Stimulated activated CD8-positive, alpha-beta memory T cell treated with anti-CD3 and anti-CD28 coated beads, Interleukin-12 subunit alpha, Interleukin-12 subunit beta, amount 100 ng/mL, for 1 hour (primary cell): ENCODE measurements at regions not wholly inside any gene's neighbourhood (a gene's known extent, or its start where the extent isn't known, plus 50 kb on each side); places are given as distances from the start of the nearest gene placed in this dataset.
"Not testable (repeated sequence)": the region's sequence is repeated elsewhere in the genome, so short reads cannot be mapped to it uniquely, and the experiment has no call there.

Experiments
- DNase-seq: peaks from one replicate; pipeline ENCODE4 v3.0.0-alpha.2; 2020; ENCODE audit warnings: low read depth

GRCh38 chrX:39675619-39676018, 422.1 kb downstream of the BCOR start:
- DNase-seq, result no peak

- no peak for DNase-seq
Observed at GRCh38 chrX:39676434-39676833, 421.3 kb downstream of the BCOR start.

GRCh38 chrX:39677585-39677977, 420.2 kb downstream of the BCOR start:
- DNase-seq, result no peak

GRCh38 chrX:39677978-39678791, 419.6 kb downstream of the BCOR start:
- no peak for DNase-seq

GRCh38 chrX:39678914-39679313, 418.8 kb downstream of the BCOR start:
- DNase-seq, result no peak

- DNase-seq, result no peak
Observed at GRCh38 chrX:39679497-39680157, 418.1 kb downstream of the BCOR start.

- DNase-seq, result no peak
Observed at GRCh38 chrX:39681885-39682284, 415.9 kb downstream of the BCOR start.

GRCh38 chrX:39682778-39683177, 415.0 kb downstream of the BCOR start:
- no peak for DNase-seq

GRCh38 chrX:39688219-39688575, 409.6 kb downstream of the BCOR start:
- DNase-seq, result no peak

- DNase-seq, result no peak
Observed at GRCh38 chrX:39688576-39689375, 409.0 kb downstream of the BCOR start.

- no peak for DNase-seq
Observed at GRCh38 chrX:39689376-39690104, 408.2 kb downstream of the BCOR start.

- DNase-seq, result no peak
Observed at GRCh38 chrX:39690541-39691415, 407.0 kb downstream of the BCOR start.

GRCh38 chrX:39691724-39692123, 406.0 kb downstream of the BCOR start:
- no peak for DNase-seq

- no peak for DNase-seq
Observed at GRCh38 chrX:39692796-39693195, 405.0 kb downstream of the BCOR start.

- DNase-seq, result no peak
Observed at GRCh38 chrX:39693298-39693697, 404.5 kb downstream of the BCOR start.

GRCh38 chrX:39702636-39703035, 395.1 kb downstream of the BCOR start:
- DNase-seq, result not testable (repeated sequence)

GRCh38 chrX:39703307-39703706, 394.5 kb downstream of the BCOR start:
- no peak for DNase-seq

- DNase-seq, result no peak
Observed at GRCh38 chrX:39704590-39704989, 393.2 kb downstream of the BCOR start.

GRCh38 chrX:39705290-39705689, 392.5 kb downstream of the BCOR start:
- DNase-seq, result no peak

GRCh38 chrX:39709364-39709763, 388.4 kb downstream of the BCOR start:
- no peak for DNase-seq

- no peak for DNase-seq
Observed at GRCh38 chrX:39709812-39710211, 387.9 kb downstream of the BCOR start.
